Karpas-422 (cell line): ENCODE measurements at regions not wholly inside any gene's neighbourhood (a gene's known extent, or its start where the extent isn't known, plus 50 kb on each side); places are given as distances from the start of the nearest gene placed in this dataset.
"Not testable (repeated sequence)": the region's sequence is repeated elsewhere in the genome, so short reads cannot be mapped to it uniquely, and the experiment has no call there.

Source experiments
- DNase-seq: peaks from one replicate; pipeline ENCODE4 v3.0.0-alpha.2; 2015
- H2AFZ ChIP-seq: fragments of 200-600 bp; sonication (generic); 2 replicates; pipeline ENCODE4 v1.6.1; 2014; ENCODE audit warnings: antibody characterized with exemption, low read length, mixed read lengths
- H3K27ac ChIP-seq: fragments of 200-600 bp; sonication (generic); 2 replicates; pipeline ENCODE4 v1.5.1; 2014; ENCODE audit warnings: mild to moderate bottlenecking, low read length, moderate library complexity
- H3K27me3 ChIP-seq: fragments of 200-600 bp; sonication (generic); 2 replicates; pipeline ENCODE4 v1.6.1; 2014; ENCODE audit warnings: low read length, mixed read lengths
- H3K36me3 ChIP-seq: fragments of 200-600 bp; sonication (generic); 2 replicates; pipeline ENCODE4 v1.6.1; 2014; ENCODE audit warnings: low read length, mixed read lengths; ENCODE audit not compliant: insufficient read depth
- H3K4me1 ChIP-seq: fragments of 200-600 bp; sonication (generic); 2 replicates; pipeline ENCODE4 v1.6.1; 2014; ENCODE audit warnings: mild to moderate bottlenecking, low read length, mixed read lengths
- H3K4me2 ChIP-seq: fragments of 200-600 bp; sonication (generic); 2 replicates; pipeline ENCODE4 v1.6.1; 2014; ENCODE audit warnings: low read length, low read depth, mild to moderate bottlenecking; ENCODE audit not compliant: poor library complexity, severe bottlenecking
- H3K4me3 ChIP-seq: fragments of 200-600 bp; sonication (generic); 2 replicates; pipeline ENCODE4 v1.5.1; 2014; ENCODE audit warnings: mild to moderate bottlenecking, antibody characterized with exemption, low read length, mixed read lengths
- H3K79me2 ChIP-seq: fragments of 200-600 bp; sonication (generic); 2 replicates; pipeline ENCODE4 v1.6.1; 2014; ENCODE audit warnings: mild to moderate bottlenecking, low read length, mixed read lengths
- H3K9ac ChIP-seq: fragments of 200-600 bp; sonication (generic); 2 replicates; pipeline ENCODE4 v1.6.0; 2014; ENCODE audit warnings: low read length
- H3K9me2 ChIP-seq: fragments of 200-600 bp; sonication (generic), shearing (Covaris generic); replicated peaks from 2 replicates; pipeline ENCODE4 v1.6.0; 2014; ENCODE audit warnings: mild to moderate bottlenecking, low read length, moderate library complexity; ENCODE audit not compliant: insufficient read depth
- H3K9me3 ChIP-seq: fragments of 300-700, 200-600 bp; sonication (generic); 2 replicates; pipeline ENCODE4 v1.6.1; 2014; ENCODE audit warnings: low read length, mixed read lengths
- H4K20me1 ChIP-seq: fragments of 200-600 bp; sonication (generic); 2 replicates; pipeline ENCODE4 v1.6.1; 2014; ENCODE audit warnings: mild to moderate bottlenecking, antibody characterized with exemption, low read length, low read depth; ENCODE audit not compliant: insufficient read depth

GRCh38 chrX:75873993-75874392 is 88.9 kb upstream of the MAGEE2 start:
- H3K4me2 ChIP-seq, result no peak overlapping the region
- no peak for DNase-seq
- no peak overlapping the region for H3K4me3 ChIP-seq
- no peak overlapping the region for H3K27ac ChIP-seq
- H3K79me2 ChIP-seq, result no peaks in the 10 kb centered on the region
- no peaks in the 10 kb centered on the region for H3K36me3 ChIP-seq
- no peak overlapping the region for H2AFZ ChIP-seq
- no peaks in the 10 kb centered on the region for H3K9me2 ChIP-seq
- no peaks in the 10 kb centered on the region for H3K9me3 ChIP-seq
- H4K20me1 ChIP-seq, result no peaks in the 10 kb centered on the region
- no peak overlapping the region for H3K9ac ChIP-seq
- H3K4me1 ChIP-seq, result no peaks in the 10 kb centered on the region
- no peaks in the 10 kb centered on the region for H3K27me3 ChIP-seq

- no peak overlapping the region for H3K4me3 ChIP-seq
- H3K27ac ChIP-seq, result no peak overlapping the region
- H2AFZ ChIP-seq, result no peak overlapping the region
Observed at GRCh38 chrX:75883446-75883845, 98.4 kb upstream of the MAGEE2 start.

DNA sequence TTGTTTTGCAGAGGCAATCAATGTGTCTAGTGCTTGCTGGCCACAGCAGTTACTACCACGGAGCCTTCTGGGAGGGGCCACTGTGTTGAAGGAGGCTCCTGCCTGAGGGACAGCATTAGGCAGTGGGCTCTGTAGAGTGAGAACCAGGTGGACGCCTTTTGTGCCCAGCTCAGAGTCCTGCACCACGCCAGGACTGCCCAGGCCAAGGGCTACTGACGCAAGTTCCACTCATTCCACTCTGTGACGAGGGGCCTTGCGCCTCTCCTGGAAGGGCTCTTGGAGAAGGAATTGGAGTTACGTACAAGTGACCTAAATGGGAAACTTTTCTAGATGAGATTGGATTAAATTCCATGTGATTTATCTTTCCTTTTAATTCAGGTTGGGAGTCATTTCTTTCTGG is 102.8 kb upstream of the MAGEE2 start:
- Histone ChIP-seq H3K9ac (no peak overlapping the region), H3K27ac (no peak overlapping the region), H2AFZ (no peak overlapping the region), H3K4me3 (no peak overlapping the region), H3K9me3 (no peaks in the 10 kb centered on the region), H3K4me1 (no peaks in the 10 kb centered on the region), H3K27me3 (no peaks in the 10 kb centered on the region), H3K79me2 (no peaks in the 10 kb centered on the region), H3K9me2 (no peaks in the 10 kb centered on the region), H3K4me2 (no peak overlapping the region), H3K36me3 (no peaks in the 10 kb centered on the region), H4K20me1 (no peaks in the 10 kb centered on the region)
- DNase-seq, result no peak

More at GRCh38 chrX:75883446-75883845, 98.4 kb upstream of the MAGEE2 start:
- no peaks in the 10 kb centered on the region for H3K9me2 ChIP-seq
- H3K4me1 ChIP-seq, result no peaks in the 10 kb centered on the region
- no peak overlapping the region for H3K9ac ChIP-seq
- H3K27me3 ChIP-seq, result no peaks in the 10 kb centered on the region
- no peaks in the 10 kb centered on the region for H4K20me1 ChIP-seq
- no peak for DNase-seq
- no peak overlapping the region for H3K4me2 ChIP-seq
- H3K79me2 ChIP-seq, result no peaks in the 10 kb centered on the region
- H3K9me3 ChIP-seq, result no peaks in the 10 kb centered on the region
- H3K36me3 ChIP-seq, result no peaks in the 10 kb centered on the region

GRCh38 chrX:75892749-75893148 is 107.7 kb upstream of the MAGEE2 start:
- Histone ChIP-seq H3K4me3 (no peak overlapping the region), H2AFZ (no peak overlapping the region), H3K36me3 (no peaks in the 10 kb centered on the region), H3K9me3 (no peaks in the 10 kb centered on the region), H4K20me1 (no peaks in the 10 kb centered on the region), H3K27ac (no peak overlapping the region), H3K4me2 (no peak overlapping the region), H3K4me1 (no peaks in the 10 kb centered on the region), H3K79me2 (no peaks in the 10 kb centered on the region), H3K9ac (no peak overlapping the region), H3K27me3 (no peaks in the 10 kb centered on the region), H3K9me2 (no peaks in the 10 kb centered on the region)
- no peak for DNase-seq

DNA sequence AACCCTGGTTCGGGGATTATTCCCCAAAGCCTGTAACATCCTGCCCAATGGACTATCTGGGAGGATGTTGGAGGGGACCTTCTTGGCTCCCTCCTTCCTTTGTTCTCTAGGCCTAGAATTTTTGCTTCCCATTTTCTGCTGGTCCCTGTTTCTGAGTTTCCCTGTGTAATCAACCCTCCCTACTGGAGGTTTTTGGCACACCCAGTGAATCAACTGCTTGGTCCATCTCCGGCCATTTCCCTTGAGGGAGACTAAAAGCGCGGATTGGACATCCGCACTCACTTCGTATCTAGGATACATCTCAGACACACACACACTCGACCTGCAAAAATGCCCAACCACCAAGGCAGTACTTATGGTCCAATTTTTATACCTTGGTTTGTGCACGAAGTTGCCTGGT is 108.2 kb upstream of the MAGEE2 start:
- no peaks in the 10 kb centered on the region for H3K36me3 ChIP-seq
- H3K79me2 ChIP-seq, result no peaks in the 10 kb centered on the region
- H3K4me1 ChIP-seq, result no peaks in the 10 kb centered on the region

DNA sequence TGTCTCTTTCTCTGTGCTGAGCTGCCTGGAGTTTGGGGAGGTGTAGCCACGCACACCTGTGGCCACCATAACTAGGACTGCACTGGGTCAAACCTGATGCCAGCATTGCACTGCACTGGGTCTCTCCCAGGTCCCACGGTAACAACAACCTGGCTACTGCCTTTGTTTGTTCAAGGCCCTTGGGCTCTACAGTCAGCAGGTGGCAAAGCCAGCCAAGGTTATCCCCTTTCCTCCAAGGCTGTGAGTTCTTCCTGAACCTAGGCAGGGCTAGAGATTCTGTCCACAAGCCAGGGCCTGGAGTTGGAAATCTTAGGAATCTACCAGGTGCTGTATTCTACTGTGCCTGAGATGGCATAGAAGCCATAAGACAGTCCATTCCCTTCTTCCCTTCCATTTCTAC is 126.7 kb upstream of the MAGEE2 start:
- H3K4me3 ChIP-seq, result no peak overlapping the region
- no peak overlapping the region for H3K4me2 ChIP-seq
- DNase-seq, result no peak
- H3K9ac ChIP-seq, result no peak overlapping the region
- H3K36me3 ChIP-seq, result no peaks in the 10 kb centered on the region
- no peaks in the 10 kb centered on the region for H3K79me2 ChIP-seq
- no peaks in the 10 kb centered on the region for H4K20me1 ChIP-seq
- H3K4me1 ChIP-seq, result no peaks in the 10 kb centered on the region
- no peaks in the 10 kb centered on the region for H3K9me3 ChIP-seq
- no peak overlapping the region for H2AFZ ChIP-seq
- H3K27ac ChIP-seq, result no peak overlapping the region
- H3K9me2 ChIP-seq, result no peaks in the 10 kb centered on the region
- H3K27me3 ChIP-seq, result no peaks in the 10 kb centered on the region

More for the DNA sequence above, 108.2 kb upstream of the MAGEE2 start:
- Histone ChIP-seq H4K20me1 (no peaks in the 10 kb centered on the region), H3K9me3 (no peaks in the 10 kb centered on the region), H3K9ac (no peak overlapping the region), H3K27me3 (no peaks in the 10 kb centered on the region), H3K9me2 (no peaks in the 10 kb centered on the region), H2AFZ (no peak overlapping the region), H3K4me2 (no peak overlapping the region), H3K4me3 (no peak overlapping the region), H3K27ac (no peak overlapping the region)
- DNase-seq, result no peak

DNA sequence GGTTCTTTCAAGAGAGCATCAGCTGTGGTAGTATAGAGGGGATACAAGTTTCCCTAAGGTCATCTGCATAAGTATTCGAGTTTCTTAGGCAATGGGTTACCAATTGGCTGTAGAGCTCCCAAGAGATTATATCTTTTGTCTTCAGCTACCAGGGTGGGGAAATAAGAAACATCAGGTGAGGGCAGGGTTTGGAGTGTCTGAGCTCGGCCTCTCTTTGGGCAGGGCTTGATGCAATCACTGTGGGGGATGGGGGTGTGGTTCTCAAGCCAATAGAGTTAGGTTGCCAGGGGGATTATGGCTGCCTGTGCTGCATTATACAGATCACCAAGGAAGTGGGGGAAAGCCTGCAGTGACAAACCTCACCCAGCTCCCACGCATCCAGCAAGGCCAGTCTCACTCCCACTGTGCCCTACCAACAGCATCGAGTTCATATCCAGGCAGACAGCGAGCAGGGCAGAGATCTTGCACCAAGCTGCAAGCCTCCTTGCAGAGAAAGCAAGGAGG is 172.1 kb upstream of the MAGEE2 start:
- Histone ChIP-seq H3K4me2 (no peak overlapping the region), H3K27me3 (no peaks in the 10 kb centered on the region), H3K9me2 (no peaks in the 10 kb centered on the region), H3K27ac (no peak overlapping the region), H3K4me3 (no peak overlapping the region), H4K20me1 (no peaks in the 10 kb centered on the region), H3K9me3 (0 out of 2 replicates have a peak, but pooled peaks cover 3% of the 10 kb centered on the region), H2AFZ (no peak overlapping the region), H3K36me3 (no peaks in the 10 kb centered on the region), H3K9ac (no peak overlapping the region), H3K79me2 (no peaks in the 10 kb centered on the region), H3K4me1 (no peaks in the 10 kb centered on the region)
- no peak for DNase-seq

- H3K9me2 ChIP-seq, H3K36me3 ChIP-seq, H3K4me1 ChIP-seq, H3K9me3 ChIP-seq, H3K4me2 ChIP-seq, H3K9ac ChIP-seq, H3K27ac ChIP-seq, H4K20me1 ChIP-seq, H3K27me3 ChIP-seq, DNase-seq, H2AFZ ChIP-seq, H3K79me2 ChIP-seq, H3K4me3 ChIP-seq: not testable (repeated sequence)
Observed at GRCh38 chrX:75961321-75961720, 176.3 kb upstream of the MAGEE2 start.

GRCh38 chrX:75963774-75964173 is 178.7 kb upstream of the MAGEE2 start:
- no peak overlapping the region for H3K4me3 ChIP-seq
- no peaks in the 10 kb centered on the region for H4K20me1 ChIP-seq
- H3K79me2 ChIP-seq, result no peaks in the 10 kb centered on the region

More at GRCh38 chrX:75963774-75964173, 178.7 kb upstream of the MAGEE2 start:
- Histone ChIP-seq H3K9ac (no peak overlapping the region), H3K9me2 (no peaks in the 10 kb centered on the region), H2AFZ (no peak overlapping the region), H3K4me1 (no peaks in the 10 kb centered on the region), H3K4me2 (no peak overlapping the region), H3K27ac (no peak overlapping the region), H3K36me3 (no peaks in the 10 kb centered on the region), H3K9me3 (no peaks in the 10 kb centered on the region), H3K27me3 (no peaks in the 10 kb centered on the region)
- no peak for DNase-seq
